Spinal cord (tissue), 9 donors: ENCODE measurements at regions not wholly inside any gene's neighbourhood (a gene's known extent, or its start where the extent isn't known, plus 50 kb on each side); places are given as distances from the start of the nearest gene placed in this dataset.

Experiments
- DNase-seq, 6 donors: peaks; one replicate each; pipeline versions ENCODE4 v3.0.0 to v3.0.0-alpha.2; 2013 to 2015; ENCODE audit warnings: low spot score in 6 of 6, low read depth in 4 of 6
- H3K27ac ChIP-seq: one replicate; pipeline ENCODE4 v1.5.1; 2013; ENCODE audit warnings: low read depth, low read length, control low read depth
- H3K27me3 ChIP-seq: one replicate; pipeline ENCODE4 v1.6.1; 2013; ENCODE audit warnings: low read length; ENCODE audit not compliant: control insufficient read depth, insufficient read depth
- H3K36me3 ChIP-seq: one replicate; pipeline ENCODE4 v1.6.1; 2013; ENCODE audit warnings: low read length; ENCODE audit not compliant: control insufficient read depth, insufficient read depth
- H3K4me1 ChIP-seq: one replicate; pipeline ENCODE4 v1.6.1; 2013; ENCODE audit warnings: low read length; ENCODE audit not compliant: control insufficient read depth, insufficient read depth
- H3K4me3 ChIP-seq: one replicate; pipeline ENCODE4 v1.5.1; 2013; ENCODE audit warnings: low read depth, low read length, control low read depth
- H3K9me3 ChIP-seq: one replicate; pipeline ENCODE4 v1.6.1; 2013; ENCODE audit warnings: low read length; ENCODE audit not compliant: control insufficient read depth, insufficient read depth
- WGBS: methylation state at CpG from one replicate; pipeline ENCODE4 v1.1.5; 2013; ENCODE audit warnings: missing lambda C conversion rate; ENCODE audit not compliant: insufficient coverage; 5-methylcytosine and 5-hydroxymethylcytosine counted together
- donor health status: healthy.

DNA sequence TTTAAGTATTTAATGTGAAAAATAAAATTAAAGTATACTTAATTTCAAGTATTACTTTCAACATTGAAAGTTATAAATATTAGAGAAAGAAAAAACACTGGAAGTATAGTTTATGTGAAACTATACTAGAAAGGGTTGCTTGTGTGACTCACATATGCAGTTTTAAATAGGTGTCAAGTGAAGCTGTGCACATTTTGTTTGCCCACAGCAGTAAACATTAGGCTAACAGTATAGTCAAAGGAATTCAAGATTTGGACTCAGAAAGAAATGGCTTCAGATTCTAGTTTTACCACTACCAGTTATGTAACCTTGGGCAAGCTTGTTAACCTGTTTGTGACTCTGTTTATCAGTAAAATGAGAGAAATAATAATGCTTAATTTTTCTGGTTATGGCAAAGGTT is 148.2 kb downstream of the FAM47B start:
- Histone ChIP-seq H3K27me3 (no peaks in the 10 kb centered on the region), H3K4me3 (no peak overlapping the region), H3K4me1 (no peaks in the 10 kb centered on the region), H3K27ac (no peak overlapping the region), H3K36me3 (no peaks in the 10 kb centered on the region), H3K9me3 (no peaks in the 10 kb centered on the region)
- no peak for DNase-seq

DNA sequence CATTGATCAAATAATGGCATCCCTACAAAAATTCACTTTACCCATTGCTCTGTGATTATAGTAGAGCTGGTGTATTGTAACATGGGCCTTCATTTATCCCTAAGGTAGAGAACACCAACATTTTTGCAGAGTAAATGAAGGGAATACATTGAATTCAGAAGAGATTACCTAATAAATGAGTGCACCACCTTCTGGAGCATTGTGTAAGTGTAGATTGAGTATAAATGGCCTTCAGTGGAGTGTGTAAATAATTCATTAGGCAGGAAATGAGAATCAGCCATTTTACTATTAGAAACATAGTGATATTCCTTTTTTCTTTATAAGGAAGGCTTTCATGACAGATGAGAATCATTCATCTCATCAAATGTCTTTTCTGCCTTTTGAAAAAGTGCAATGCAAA is 155.8 kb downstream of the FAM47B start:
- Histone ChIP-seq H3K36me3 (no peaks in the 10 kb centered on the region), H3K4me3 (no peak overlapping the region), H3K27ac (no peak overlapping the region), H3K9me3 (no peaks in the 10 kb centered on the region), H3K4me1 (no peaks in the 10 kb centered on the region), H3K27me3 (no peaks in the 10 kb centered on the region)
- peak in 1 of 6 donors; percentile 1 for DNase-seq

DNA sequence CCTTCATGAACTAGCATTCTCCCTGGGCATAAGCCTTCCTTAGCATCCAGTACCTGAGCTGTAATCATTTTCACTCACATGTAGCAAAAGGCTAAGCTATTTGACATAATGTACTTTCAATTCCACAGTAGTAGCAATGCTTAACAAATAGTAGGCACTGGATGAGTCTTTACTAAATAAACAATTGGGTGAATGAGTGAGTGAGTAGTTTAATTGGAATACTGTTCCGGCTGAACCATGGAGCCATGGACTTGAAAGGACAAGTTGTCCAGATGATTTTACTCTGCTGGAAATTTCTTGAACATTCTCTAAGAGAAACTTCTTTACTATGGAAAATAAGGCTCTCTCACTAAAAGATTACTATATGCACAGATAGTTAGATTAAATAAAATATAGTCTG is 159.3 kb downstream of the FAM47B start:
- Histone ChIP-seq H3K27me3 (no peaks in the 10 kb centered on the region), H3K36me3 (no peaks in the 10 kb centered on the region), H3K4me1 (no peaks in the 10 kb centered on the region), H3K9me3 (no peaks in the 10 kb centered on the region), H3K27ac (no peak overlapping the region), H3K4me3 (no peak overlapping the region)
- DNase-seq = no peak
- no CpG with 5 or more reads among the region's 1 CpG for WGBS

DNA sequence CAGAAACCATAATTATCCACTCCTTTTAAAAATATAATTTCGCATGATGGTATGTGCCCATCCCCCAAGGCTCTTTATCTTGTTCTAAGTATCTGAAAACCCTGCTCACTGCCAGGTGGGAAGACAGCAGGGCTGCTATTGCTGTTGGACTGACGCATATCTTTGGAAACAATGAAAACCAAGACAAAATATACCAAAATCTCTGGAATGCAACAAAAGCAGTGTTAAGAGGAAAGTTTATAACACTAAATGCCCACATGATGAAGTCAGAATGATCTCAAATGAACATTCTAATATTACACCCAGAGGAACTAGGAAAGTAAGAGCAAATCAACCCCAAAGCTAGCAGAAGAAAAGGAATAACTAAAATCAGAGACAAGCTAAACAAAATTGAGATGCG is 162.0 kb downstream of the FAM47B start:
- no CpG with 5 or more reads among the region's 3 CpGs for WGBS
- Histone ChIP-seq H3K4me3 (no peak overlapping the region), H3K27me3 (no peaks in the 10 kb centered on the region), H3K27ac (no peak overlapping the region), H3K9me3 (no peaks in the 10 kb centered on the region), H3K4me1 (no peaks in the 10 kb centered on the region), H3K36me3 (no peaks in the 10 kb centered on the region)
- DNase-seq = peak in 1 of 6 donors; percentile 1

DNA sequence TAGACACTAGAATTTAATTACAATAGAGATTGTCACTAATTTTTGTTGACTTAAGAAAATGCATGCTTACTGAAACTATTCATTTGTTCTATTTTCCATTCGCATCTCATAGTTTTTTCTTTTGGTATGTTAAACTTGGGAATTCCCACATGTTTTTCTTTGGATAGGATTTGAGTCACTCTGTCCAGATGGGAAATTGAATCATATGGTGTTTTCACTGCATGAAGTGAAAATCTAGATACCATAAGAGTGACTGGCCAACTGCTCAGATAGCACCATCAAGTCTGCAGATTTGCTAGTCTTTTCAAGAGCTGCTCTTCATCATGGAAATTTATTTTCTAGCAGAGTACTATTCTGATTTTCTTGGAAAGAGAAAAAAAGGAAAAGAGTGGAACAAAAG is 172.6 kb downstream of the FAM47B start:
- no peak overlapping the region for H3K27ac ChIP-seq
- H3K4me1 ChIP-seq = no peaks in the 10 kb centered on the region
- no CpG with 5 or more reads among the region's 1 CpG for WGBS
- H3K9me3 ChIP-seq = peaks cover 3% of the 10 kb centered on the region
- H3K36me3 ChIP-seq = no peaks in the 10 kb centered on the region
- peak in 1 of 6 donors; percentile 10 for DNase-seq
- no peaks in the 10 kb centered on the region for H3K27me3 ChIP-seq
- no peak overlapping the region for H3K4me3 ChIP-seq

DNA sequence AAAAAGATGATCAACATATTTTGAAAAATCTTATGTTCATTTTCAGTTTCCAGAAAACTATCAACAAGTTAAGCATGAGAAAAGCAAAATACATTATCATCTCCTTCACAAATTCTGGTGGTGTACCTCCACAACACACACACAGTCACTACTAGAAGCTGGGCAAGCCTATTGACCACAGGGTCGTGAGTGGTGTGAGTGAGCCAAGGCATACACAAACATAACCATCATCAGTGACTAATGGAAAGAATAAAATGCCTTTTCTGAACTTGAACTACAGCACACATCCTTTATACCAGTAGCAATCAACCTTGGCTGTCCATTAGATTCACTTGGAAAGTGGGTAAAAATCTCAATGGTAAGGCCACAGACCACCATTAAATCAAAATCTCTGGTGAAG is 180.2 kb downstream of the FAM47B start:
- no peaks in the 10 kb centered on the region for H3K9me3 ChIP-seq
- H3K27me3 ChIP-seq = no peaks in the 10 kb centered on the region
- no peak overlapping the region for H3K27ac ChIP-seq
- WGBS = no CpG with 5 or more reads among the region's 1 CpG
- no peak overlapping the region for H3K4me3 ChIP-seq
- no peaks in the 10 kb centered on the region for H3K4me1 ChIP-seq
- DNase-seq = no peak
- H3K36me3 ChIP-seq = no peaks in the 10 kb centered on the region

DNA sequence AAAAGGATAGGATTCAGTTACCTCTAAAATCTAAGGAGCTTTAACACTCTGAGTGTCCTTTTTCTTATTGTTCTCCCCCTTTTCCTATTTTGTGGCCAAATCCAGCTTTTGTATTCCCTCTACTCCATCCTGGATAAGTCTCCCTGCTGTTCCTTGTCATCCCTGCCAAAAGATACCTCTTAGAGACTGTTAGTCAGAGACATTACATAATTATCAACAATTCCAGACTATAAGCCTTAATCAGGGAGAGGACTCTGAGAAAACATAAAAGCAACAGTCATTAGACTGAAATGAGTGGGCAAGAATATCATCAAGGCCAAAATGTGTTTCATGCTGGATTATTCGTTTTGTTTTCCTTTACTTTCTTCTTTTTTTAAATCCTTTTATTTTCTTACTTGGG is 206.9 kb downstream of the FAM47B start:
- DNase-seq = no peak
- H3K9me3 ChIP-seq = no peaks in the 10 kb centered on the region
- H3K4me3 ChIP-seq = no peak overlapping the region
- H3K4me1 ChIP-seq = no peaks in the 10 kb centered on the region
- no peaks in the 10 kb centered on the region for H3K36me3 ChIP-seq
- peaks cover 5% of the 10 kb centered on the region for H3K27me3 ChIP-seq
- whole genome bisulfite sequencing = no CpG with 5 or more reads among the region's 1 CpG
- no peak overlapping the region for H3K27ac ChIP-seq

DNA sequence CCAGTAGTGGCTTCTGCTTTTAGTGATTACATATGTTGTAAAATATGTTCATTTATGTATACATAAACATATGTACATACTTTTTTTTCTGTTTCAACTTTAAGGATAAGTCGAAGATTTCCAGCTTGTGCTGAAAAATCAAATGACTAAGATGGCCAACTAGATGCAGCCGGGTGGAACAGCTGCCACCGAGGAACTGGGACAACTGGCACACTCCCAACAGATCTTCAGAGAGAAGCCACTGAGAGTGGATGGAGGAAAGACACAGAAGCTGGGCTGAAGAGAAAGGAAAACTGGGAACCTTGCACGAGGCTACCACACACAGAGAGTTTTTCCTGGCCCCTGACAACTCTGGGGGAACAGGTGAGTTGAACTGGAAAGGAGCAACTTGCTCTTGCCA is 207.5 kb downstream of the FAM47B start:
- H3K36me3 ChIP-seq = no peaks in the 10 kb centered on the region
- H3K27ac ChIP-seq = no peak overlapping the region
- no peak overlapping the region for H3K4me3 ChIP-seq
- 17% methylated on average over 1 of the region's 4 CpGs for WGBS
- no peaks in the 10 kb centered on the region for H3K9me3 ChIP-seq
- H3K27me3 ChIP-seq = peaks cover 5% of the 10 kb centered on the region
- no peaks in the 10 kb centered on the region for H3K4me1 ChIP-seq
- peak in 1 of 6 donors; percentile 2 for DNase-seq

DNA sequence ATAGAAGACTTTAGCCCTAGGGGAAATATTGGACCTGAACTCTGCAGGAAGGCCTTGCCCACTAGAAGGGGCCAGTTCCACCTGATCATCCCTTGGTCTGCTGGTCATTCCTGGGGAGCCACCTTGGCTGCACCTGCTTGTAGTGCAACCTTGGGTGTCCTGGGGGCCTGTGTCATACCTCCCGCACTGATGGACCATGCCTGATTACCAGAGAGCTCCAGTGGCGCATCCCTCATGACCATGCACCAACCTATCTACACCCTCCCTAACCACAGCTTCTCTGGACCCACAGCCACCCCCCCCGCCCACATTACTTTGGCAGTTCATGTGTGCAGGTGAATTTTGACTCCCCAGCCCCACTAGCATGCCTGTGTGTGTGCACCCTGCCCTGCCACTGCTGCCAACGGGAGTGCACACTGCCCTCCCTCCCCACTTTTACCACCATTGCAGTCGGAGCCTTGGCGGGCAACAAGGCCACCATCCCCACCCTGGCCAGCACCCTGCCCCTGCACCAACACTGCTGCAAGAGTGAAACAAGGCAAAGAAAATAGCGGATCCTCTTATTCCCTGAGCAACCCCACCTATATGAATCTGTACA is 208.1 kb downstream of the FAM47B start:
- DNase-seq = no peak
- H3K4me3 ChIP-seq = no peak overlapping the region
- WGBS = 58% methylated on average over 6 of the region's 7 CpGs
- no peaks in the 10 kb centered on the region for H3K4me1 ChIP-seq
- peaks cover 5% of the 10 kb centered on the region for H3K27me3 ChIP-seq
- H3K9me3 ChIP-seq = no peaks in the 10 kb centered on the region
- no peaks in the 10 kb centered on the region for H3K36me3 ChIP-seq
- no peak overlapping the region for H3K27ac ChIP-seq

DNA sequence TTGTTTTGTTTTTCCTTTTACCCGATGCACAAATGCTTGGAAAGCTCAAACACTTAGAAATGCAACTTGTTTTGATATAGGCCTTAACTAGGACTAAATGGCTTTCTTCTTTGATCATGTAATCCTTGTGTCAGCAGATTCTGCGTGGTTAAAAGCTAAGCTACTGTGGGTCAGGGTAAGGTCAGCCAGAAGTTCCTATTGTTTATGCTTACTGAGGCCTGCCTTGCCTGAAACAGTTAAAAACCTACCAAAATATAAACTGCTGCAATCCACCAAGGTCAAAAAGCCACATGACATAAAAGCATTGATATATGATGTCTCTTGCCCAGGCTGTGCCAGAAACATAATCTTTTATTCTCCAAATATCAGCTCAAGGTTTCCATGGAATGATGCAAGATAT is 223.4 kb downstream of the FAM47B start:
- peak in 1 of 6 donors; percentile 3 for DNase-seq
- Histone ChIP-seq H3K27ac (no peak overlapping the region), H3K4me3 (no peak overlapping the region), H3K27me3 (peaks cover 4% of the 10 kb centered on the region), H3K36me3 (no peaks in the 10 kb centered on the region), H3K9me3 (no peaks in the 10 kb centered on the region), H3K4me1 (no peaks in the 10 kb centered on the region)
- WGBS = no CpG with 5 or more reads among the region's 2 CpGs
